ENCODE measurements at regions not wholly inside any gene's neighbourhood (a gene's known extent, or its start where the extent isn't known, plus 50 kb on each side); places are given as distances from the start of the nearest gene placed in this dataset.

DNA sequence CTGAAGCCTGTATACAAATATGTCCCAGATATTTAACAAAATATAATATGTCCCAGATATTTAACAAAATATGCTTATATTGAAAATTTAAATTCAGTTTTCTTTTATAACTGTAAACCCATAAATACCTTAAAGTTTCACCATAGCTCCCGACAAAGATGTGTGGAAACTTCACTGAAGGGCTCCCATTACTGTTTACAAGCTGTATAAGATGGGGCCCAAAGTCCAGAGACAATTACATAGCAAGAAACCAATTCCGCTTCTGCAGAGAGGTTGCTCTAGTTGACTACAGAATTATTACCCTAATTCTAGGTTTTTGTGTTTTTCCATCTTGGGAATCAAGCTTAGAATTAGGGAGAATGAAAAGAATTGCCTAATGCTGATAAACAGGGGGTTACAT is 102.6 kb upstream of the EPHA6 start:
- no peak for DNase-seq
- no peak for ATAC-seq
- H3K4me1 ChIP-seq, result no peaks in the 10 kb centered on the region
- H3K27ac ChIP-seq, result no peak overlapping the region
- no peak overlapping the region for H3K4me3 ChIP-seq
- intact Hi-C loops (cut with DNase I), result no loop called here
- TF ChIP-seq, protein P1, sequence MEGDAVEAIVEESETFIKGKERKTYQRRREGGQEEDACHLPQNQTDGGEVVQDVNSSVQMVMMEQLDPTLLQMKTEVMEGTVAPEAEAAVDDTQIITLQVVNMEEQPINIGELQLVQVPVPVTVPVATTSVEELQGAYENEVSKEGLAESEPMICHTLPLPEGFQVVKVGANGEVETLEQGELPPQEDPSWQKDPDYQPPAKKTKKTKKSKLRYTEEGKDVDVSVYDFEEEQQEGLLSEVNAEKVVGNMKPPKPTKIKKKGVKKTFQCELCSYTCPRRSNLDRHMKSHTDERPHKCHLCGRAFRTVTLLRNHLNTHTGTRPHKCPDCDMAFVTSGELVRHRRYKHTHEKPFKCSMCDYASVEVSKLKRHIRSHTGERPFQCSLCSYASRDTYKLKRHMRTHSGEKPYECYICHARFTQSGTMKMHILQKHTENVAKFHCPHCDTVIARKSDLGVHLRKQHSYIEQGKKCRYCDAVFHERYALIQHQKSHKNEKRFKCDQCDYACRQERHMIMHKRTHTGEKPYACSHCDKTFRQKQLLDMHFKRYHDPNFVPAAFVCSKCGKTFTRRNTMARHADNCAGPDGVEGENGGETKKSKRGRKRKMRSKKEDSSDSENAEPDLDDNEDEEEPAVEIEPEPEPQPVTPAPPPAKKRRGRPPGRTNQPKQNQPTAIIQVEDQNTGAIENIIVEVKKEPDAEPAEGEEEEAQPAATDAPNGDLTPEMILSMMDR (IDR thresholded peaks at IDR 0.05), result no peak
- peaks cover 0 to 4% of the 10 kb centered on the region in 2 donors for H3K9me3 ChIP-seq
- H3K27me3 ChIP-seq, result no peaks in the 10 kb centered on the region
- no peaks in the 10 kb centered on the region for H3K36me3 ChIP-seq

DNA sequence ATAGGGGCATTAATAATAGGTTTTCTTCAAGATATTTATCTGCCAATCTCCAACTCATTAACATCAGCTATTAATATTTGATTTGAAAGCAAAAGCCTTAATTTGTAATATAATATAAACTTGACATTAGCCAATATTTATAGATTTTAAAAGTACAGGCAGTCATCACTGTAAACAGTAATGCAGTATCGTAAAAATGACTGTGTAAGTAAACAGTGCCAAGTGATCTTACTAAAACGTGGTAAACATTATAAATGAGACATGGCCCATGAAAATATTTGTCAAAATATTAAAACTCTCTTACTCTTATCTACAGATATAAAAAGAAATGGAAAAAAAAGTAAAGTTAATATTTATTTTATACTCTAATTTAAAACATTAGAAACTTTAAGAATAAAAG is 101.6 kb upstream of the EPHA6 start:
- no peaks in the 10 kb centered on the region for H3K27me3 ChIP-seq
- H3K4me3 ChIP-seq, result no peak overlapping the region
- DNase-seq (no peak), ATAC-seq (no peak)
- intact Hi-C loops (cut with DNase I), result no loop called here
- TF ChIP-seq, protein P1 (IDR thresholded peaks at IDR 0.05), result no peak
- peaks cover 0 to 4% of the 10 kb centered on the region in 2 donors for H3K9me3 ChIP-seq
- H3K36me3 ChIP-seq, result no peaks in the 10 kb centered on the region
- H3K4me1 ChIP-seq, result no peaks in the 10 kb centered on the region
- H3K27ac ChIP-seq, result no peak overlapping the region

DNA sequence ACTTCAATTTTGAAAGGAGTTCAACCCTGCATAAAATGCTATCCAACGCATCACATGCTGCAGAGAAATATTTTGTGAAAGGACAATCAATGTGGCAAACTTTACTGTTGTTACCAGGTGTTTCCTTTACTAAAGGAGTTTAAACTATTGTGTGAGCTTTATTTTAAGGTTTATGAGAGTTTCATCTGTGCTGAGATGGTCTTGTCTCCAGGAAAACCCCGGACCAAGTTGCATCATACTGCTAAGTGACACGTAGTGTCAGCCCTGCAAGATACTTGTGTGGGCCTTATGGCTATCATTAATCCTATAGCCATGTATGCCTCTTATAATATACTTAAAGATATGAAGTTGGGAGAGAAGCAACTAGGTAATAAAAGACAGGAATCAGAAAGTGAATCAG is 94.5 kb upstream of the EPHA6 start:
- H3K36me3 ChIP-seq, result no peaks in the 10 kb centered on the region
- TF ChIP-seq, protein P1 (IDR thresholded peaks at IDR 0.05), result no peak
- no peak overlapping the region for H3K27ac ChIP-seq
- DNase-seq, result no peak
- H3K27me3 ChIP-seq, result no peaks in the 10 kb centered on the region
- intact Hi-C loops (cut with DNase I), result no loop called here
- H3K4me3 ChIP-seq, result no peak overlapping the region
- no peaks in the 10 kb centered on the region for H3K4me1 ChIP-seq
- no peaks in the 10 kb centered on the region for H3K9me3 ChIP-seq
- ATAC-seq, result no peak

DNA sequence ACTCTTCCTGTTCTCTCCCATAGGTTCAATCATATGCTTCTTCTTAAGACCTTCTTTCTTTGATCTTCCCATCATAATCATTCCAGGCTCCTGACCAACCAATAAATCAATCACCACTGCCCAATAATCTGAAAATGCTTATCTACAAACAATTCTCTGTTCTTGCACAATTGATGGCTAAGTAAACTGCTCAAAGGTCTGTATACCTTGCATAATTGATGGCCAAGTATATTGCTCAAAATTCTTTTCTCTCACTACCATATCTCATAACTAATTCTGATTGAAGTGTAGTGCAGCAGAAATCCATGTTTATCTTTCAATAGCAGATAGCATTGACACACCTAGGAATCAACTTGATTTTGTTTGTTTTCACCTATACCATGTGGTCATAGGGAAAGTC is 83.4 kb upstream of the EPHA6 start:
- TF ChIP-seq, protein P1 (IDR thresholded peaks at IDR 0.05), result no peak
- H3K9me3 ChIP-seq, result peaks cover 0 to 2% of the 10 kb centered on the region in 2 donors
- H3K4me1 ChIP-seq, result no peaks in the 10 kb centered on the region
- no peak for DNase-seq
- H3K27ac ChIP-seq, result no peak overlapping the region
- no peaks in the 10 kb centered on the region for H3K27me3 ChIP-seq
- H3K4me3 ChIP-seq, result no peak overlapping the region
- intact Hi-C loops (cut with DNase I), result no loop called here
- ATAC-seq, result no peak
- no peaks in the 10 kb centered on the region for H3K36me3 ChIP-seq

DNA sequence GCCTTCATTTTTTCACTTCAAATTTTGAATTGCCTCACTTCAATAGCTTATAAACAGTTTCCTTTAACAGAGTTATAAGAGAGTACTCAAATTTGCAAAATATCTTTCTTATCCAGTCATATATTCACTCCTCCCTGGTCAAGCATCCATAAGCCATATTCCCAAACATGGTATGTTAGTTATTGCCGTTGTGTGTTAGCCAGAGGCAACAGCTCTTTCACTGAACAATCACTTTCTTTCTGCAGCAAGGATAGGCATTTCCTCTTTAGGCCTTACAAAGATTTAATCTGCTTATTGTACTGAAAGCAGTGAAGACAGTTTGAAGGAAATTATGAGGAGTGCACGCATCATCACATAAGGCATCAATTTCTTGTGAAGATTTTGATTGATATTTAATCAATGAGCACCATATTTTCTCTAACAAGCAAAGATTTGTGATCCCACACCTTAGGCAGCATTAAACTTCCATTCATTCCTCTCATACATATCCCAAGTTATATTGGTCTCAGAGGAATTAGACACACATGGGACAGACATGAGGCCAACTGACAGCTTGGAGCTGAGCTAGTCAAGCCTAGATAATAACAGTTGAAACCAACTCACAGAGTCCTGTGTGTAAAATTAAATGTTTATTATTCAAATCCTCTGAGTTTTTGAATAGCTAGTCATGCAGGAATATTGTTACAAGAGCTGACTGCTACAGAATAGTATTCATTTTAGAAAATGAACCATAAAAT is 80.0 kb upstream of the EPHA6 start:
- Histone ChIP-seq H3K4me1 (no peaks in the 10 kb centered on the region), H3K36me3 (no peaks in the 10 kb centered on the region), H3K27me3 (no peaks in the 10 kb centered on the region), H3K4me3 (no peak overlapping the region), H3K27ac (no peak overlapping the region), H3K9me3 (peaks cover 0 to 12% of the 10 kb centered on the region in 2 donors)
- TF ChIP-seq, protein P1 (IDR thresholded peaks at IDR 0.05), result no peak
- intact Hi-C loops (cut with DNase I), result no loop called here
- ATAC-seq (no peak), DNase-seq (no peak)

All from left lung (tissue), 4 donors.